GM21619 (cell line): ENCODE measurements at regions not wholly inside any gene's neighbourhood (a gene's known extent, or its start where the extent isn't known, plus 50 kb on each side); places are given as distances from the start of the nearest gene placed in this dataset.

Source experiments
- ATAC-seq: cut with Tn5 transposase; IDR thresholded peaks from one replicate; pipeline ENCODE4 v1.9.1; 2021; ENCODE audit not compliant: unreplicated experiment

DNA sequence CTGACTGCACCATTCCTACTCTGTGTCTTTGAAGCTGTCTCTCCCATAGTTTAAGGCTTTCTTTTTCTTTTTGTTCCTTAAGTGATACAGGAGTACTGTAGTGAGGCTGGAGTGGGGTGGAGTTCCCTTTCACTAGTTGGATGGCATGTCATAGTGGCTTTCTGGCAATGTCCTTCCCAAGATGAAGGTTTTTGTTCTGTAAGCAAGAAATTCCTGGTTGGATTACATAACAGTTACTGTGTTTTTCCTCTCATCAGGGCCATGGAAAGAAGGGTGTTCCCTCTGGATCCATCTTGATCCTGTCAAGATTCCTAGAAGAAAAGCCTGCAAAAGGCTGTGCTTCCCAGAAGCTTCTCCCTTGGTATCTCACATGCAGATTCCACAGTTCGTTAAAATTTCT lies 84.2 kb downstream of the ACKR3 start:
- ATAC-seq, result no peak

DNA sequence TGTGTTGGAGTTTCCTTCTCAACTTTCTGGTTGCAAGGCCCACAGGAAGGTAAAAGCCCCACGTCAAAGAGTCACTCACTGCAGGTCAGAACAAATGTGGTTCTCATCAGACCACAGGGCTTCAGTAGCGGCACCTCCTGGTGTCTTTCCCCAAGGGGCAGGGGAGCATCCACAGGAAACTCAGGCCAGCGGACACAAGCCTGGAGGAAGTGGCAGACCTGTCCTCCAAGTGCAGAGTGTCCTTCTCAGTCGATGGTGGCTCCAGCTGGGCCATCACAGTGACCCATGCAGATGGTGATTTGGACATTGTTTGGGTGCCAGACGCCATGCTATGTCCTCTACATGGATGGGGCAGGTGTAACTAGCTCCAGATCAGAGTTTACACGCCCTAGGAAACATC lies 84.9 kb downstream of the ACKR3 start:
- ATAC-seq, result no peak

DNA sequence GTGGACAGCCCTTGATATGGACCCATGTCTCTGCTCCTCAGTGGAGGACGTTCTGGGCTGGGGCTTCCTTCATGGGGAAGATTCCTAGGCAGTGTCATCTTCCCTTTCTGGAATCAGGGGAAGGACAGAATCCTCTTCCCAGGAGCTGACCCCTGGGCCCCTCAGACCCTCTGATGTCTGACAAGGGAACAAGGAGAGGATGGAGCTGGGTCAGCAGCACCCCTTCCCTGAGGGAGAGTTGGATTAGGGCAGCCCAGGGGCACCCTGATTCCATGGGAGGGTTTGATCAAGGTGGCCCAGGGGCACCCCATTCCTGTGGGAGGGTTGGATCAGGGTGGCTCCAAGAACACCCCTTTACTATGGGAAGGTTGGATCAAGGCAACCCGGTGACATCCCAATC lies 86.5 kb downstream of the ACKR3 start:
- no peak for ATAC-seq

DNA sequence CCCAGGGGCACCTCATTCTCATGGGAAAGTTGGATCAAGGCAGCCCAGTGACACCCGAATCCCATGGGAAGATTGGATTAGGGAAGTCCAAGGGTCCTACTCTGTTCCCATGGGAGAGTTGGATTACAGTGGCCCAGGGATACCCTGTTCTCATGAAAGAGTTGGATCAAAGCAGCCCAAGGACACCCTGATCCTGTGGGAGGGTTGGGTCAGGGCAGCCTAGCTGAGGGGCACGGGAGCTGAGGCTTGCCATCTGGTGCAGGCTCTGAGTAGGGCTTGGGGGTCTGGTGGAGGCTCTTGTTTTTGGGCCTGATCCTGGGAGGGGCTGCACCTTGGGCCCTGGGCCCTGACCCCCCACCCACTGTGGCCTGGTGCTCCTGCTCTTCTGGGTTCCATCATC lies 87.1 kb downstream of the ACKR3 start:
- ATAC-seq, result no peak

DNA sequence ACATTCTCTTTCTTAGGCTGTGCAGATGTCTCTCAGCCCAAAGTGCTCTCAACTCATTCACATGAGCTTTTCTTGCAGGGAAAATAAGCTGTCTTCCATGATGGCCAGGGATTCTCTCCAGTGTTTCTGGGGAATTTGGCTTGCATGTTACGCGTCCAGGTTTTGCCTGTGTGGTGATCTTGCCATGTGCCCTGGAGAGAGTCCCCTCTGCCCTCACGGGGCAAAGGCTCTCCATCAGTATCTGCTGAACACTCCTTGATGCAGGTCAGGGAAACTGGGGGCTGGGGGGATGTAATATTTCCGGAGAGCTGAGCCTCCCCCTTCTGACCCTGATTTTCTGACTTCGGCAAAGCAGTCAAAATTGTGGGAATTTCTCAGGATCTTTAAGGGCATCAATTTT lies 87.6 kb downstream of the ACKR3 start:
- ATAC-seq, result no peak

DNA sequence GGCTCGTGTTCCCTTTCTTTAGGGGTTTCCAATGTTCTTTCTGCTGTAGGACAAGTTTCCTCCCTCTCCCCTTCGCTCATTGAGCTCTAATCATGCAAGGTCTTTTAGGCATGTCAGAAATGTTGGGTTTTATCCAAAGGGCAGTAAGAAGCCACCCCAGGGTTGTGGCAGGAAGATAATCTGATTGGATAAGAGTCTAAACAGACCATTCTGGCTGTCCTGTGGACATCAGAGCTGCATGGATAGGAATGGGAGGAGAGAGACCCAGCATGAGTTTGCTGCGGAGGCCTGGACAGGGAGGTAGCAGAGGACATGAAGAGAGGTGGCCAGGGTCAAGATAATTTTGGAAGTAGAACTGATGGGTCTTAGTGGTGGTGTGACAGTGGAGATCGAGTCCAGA lies 88.2 kb downstream of the ACKR3 start:
- no peak for ATAC-seq

DNA sequence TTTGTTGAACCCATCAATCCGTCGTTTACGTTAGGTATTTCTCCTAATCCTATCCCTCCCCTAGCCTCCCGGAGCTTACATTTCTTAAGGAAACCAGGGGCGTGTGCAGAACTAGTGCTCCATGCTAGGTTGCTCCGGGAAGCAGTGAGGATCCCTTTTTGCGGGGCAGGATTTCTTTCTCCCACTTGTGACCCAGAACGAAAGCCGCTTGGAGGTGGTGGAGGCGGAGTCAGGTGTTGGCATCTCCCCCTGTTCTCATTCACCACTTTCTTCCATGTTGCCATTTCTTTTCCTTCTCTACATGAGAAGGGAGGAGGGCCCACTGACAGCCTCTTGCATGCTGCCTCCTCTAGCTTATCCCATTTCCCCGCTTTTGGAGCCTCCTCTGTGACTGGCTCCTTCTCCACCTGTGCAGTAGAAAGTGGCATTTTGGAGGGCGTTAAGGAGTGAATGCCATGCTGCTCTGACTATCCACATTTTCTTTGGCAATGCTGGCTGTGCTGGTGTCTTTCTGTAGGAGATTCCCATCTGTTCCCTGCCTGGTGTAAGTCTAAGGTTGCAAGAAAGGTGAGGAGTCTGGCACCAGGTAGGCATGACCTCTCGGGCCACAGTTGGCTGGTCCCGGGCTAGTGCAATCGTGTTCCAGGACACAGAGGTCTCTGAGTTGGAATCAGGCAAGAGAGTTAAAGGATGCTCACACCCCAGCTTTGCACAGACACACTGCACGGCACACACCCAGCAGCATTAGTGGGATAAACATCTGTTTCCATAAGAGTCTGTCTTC lies 89.5 kb downstream of the ACKR3 start:
- ATAC-seq, result no peak

DNA sequence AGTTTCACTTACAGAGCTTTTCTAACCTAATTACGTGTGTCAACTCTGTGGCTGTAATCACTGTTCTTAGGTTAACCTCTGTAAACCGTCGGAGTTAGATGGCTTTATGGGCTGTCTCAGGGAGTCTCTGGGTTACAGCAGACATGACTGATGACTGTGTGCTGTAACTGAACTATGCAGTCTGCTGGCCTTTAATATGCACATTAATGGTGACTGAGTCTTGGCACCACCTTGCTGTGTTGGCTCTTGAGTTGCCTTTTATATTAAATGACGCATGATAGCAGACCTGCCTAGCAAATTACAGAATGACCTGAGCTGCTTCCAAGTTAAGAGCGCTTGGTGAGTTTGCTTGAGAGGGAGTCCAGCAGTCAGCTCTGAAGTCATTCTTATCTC lies 90.1 kb downstream of the ACKR3 start:
- ATAC-seq, result no peak

DNA sequence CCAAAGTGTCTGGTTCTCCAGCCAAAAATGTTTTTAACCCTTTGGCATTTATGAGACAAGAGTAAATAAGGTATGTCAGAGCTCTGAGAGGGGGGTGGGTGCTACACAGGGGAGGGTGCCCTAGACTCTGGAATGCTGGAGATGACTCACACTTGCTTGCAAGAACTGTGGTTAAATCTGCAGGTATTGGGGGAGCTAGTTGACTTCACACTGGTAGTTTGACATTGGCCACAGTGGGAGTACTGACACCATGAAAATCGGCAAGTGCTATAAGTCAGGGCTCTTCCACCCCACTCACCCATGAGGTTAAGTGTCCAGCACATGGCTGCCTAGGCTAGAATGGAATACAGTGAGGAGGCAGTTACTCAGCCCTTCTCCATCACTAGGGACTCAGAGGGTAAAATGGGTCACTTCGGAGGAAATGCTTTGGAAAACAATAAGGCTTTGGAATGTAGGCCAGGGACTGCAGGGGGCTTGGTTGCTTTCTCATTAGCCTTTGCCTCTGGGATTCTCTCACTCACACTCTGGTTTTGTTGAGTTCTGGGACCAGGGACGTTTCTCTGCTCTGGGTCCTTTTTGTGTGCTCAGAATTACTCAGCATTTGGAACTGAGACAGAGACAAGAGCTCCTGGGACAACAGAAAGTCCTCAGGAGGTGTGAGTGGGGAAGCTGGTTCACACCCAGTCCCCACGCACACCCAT lies 91.6 kb downstream of the ACKR3 start:
- no peak for ATAC-seq

DNA sequence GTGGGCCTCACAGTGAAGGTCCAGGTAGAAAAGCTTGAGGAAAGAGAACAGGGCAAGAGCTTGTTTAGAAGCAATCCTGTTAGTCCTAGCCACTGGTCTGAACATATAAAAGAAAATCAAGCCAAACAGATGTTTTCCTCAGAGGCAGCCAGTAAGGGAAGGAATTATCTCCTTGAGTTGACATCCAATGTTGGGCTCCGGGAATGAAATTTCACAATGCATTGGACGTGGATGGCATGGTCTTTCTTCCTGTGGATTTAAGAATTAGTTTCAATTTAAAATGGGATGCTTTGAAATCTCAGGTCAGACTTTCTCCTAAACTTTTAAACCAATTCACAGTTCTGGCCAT lies 92.1 kb downstream of the ACKR3 start:
- no peak for ATAC-seq

DNA sequence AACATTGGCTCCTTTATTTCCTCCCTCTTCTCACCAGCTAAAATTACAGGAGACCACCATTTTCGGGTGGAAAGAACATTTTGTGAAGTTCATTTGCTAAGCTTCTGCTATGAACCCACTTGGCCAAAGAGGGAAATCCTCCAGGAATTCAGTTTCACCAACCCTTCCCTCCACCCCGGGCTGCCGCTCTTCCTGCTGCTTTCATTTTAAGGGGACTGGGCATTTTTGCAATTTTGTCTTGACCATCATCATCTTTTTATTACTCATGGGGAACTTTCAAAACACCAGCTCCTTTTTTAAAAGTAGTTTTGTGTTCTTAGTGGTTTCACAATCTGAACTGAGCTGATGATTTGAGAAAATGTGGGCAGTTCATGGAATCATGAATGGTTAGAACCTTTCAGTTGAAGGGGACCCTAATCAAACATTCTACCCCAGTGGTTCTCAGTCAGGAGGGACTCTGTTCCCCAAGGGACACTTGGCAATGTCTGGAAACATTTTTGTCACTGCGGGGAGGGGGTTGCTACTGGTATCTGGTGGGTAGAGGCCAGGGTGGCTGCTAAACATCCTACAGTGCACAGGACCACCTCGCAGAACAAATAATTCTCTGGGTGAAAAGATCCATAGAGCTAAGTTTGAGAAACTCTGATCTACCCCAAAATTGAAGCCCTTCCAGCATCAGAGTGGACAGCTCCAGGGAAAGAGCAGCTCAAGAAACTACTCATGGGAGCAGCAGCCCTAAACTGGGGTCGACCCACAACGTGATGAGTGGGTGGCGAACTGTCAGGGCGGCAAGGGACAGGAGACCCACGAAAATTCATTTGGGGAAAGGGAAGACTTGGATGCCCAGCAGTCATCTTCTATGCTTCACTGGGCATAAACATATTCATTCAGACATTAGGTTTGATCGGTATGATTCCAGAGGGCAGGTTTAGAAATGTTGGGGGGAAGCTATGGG lies 92.9 kb downstream of the ACKR3 start:
- ATAC-seq, result no peak

DNA sequence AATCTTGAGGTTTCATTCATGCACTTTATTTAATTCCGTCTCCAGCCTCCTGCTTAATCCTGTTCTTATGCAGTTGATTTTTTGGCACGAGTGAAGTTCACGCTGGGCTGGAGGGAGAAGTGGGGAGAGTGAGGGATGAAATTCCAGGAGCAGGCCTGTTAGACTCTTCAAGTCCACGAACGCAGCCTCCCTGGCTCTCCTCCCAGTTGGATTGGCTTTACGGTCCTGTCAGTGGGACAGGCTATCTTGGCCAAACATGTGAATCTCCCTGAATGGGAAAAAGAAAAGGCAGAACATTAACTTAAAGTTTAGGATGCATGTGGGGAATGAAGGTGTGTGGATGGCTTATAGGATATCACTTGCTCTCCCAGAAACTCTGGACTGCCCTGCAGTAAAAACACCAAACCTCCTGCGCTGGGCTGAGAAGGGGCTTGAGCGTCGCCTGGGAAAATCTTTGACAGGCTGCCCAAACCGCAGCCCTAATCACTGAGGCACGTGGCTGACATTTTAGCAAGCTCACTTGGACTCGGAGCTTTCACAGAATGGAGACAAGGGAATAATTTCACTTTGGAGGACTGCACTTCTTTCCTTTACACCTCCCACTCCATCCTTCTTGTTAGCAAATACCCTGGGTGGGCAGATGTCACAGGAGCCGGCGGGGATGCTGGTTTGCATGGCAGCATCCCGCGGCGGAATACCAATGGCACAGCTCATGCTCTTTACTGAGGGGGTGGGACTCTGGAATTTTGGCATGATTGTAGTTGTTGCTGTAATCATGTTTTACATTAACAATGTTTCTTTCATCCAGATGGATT lies 93.9 kb downstream of the ACKR3 start:
- no peak for ATAC-seq

DNA sequence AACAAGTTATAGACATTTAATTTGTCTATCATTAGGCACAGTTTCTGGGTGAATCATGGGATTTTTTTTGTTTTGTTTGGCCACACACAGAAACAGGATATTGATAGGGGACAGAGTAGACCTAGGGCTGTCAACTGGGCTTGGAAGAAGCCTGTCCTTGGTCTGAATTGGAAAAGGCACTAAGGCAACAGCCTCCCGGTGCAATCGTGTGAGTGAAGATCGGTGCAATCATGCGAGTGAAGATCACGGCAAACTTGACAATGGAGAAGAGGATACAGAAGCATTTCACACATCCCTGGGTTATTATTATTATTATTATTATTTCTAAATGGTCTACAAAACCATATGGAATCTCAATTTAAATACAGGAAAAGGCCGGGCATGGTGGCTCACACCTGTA lies 94.5 kb downstream of the ACKR3 start:
- ATAC-seq, result no peak

DNA sequence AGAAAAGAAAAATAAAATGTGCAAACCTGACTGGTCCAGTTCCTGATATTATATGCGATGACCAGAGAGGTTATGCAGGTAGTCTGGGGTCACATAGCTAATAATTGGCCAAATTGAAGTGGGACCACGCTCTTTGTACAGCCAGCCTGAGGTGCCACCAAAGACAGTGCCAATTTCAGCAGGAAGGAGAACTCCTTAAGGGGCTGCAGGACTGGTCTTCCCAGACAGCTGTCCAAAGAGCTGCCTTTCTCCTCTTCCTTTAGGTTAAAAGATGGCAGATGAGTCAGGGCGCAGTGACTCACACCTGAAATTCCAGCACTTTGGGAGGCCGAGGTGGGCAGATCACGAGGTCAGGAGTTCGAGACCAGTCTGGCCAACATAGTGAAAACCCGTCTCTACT lies 95.5 kb downstream of the ACKR3 start:
- no peak for ATAC-seq

DNA sequence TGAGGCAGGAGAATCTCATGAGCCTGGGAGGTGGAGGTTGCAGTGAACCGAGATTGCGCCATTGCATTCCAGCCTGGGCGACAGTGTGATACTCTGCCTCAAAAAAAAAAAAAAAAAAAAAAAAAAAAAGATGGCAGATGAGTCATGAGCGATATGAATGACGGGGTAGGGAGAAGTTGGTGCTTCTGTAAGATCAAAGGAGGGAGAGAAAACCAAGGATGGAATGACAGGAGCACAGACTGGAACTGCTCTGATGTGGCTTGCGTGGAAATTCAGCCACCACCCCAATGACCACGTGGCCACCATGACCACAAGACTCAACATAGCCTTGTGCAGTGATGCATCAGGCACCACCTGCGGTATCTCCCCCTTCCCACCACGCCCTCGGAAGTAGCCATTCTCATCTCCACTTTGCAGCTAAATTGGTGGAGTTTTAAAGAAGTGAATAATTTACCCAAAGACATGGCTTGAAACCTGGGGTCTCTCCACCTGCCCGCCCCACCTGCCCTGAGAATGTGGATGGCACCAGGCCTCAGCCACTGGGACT lies 96.0 kb downstream of the ACKR3 start:
- no peak for ATAC-seq

DNA sequence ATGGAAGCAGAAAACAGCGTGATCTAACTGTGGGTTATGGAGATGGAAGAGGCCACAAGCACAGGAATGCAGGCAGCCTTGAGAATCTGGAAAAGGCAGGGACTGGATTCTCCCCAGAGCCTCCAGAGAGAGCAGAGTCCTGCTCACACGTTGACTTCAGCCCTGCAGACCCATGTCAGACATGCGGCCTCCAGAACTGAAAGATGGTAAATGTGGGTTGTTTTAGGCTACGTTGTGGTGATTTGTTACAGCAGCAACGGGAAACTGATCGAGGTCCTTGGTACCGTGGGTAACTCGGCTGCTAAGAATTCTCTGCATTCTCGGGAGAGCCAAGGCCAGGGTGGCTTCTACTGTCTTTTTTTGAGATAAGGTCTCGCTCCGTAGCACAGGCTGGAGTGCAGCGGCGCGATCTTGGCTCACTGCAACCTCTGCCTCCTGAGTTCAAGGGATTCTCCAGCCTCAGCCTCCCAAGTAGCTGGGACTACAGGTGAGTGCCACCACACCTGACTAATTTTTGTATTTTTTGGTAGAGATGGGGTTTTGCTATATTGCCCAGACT lies 97.1 kb downstream of the ACKR3 start:
- ATAC-seq, result no peak

DNA sequence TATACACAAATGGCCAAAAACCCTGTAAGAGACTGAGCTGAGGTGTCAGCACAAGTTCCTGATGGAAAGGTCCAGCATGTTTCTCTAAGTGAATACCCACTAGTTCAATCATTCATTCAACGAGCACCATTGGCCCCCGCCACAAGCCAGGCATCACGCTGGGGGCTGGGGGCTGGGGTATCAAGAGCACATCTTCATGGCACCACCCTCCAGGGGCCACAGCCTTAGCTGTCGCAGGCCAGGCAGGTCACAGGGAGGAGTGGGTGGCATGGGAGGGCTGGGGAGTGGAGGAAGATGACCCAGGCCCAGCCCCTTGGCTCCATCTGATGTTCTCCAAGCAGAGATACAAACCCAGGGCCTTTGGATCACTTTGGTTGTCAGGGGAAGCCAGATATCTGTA lies 97.9 kb downstream of the ACKR3 start:
- ATAC-seq, result no peak

DNA sequence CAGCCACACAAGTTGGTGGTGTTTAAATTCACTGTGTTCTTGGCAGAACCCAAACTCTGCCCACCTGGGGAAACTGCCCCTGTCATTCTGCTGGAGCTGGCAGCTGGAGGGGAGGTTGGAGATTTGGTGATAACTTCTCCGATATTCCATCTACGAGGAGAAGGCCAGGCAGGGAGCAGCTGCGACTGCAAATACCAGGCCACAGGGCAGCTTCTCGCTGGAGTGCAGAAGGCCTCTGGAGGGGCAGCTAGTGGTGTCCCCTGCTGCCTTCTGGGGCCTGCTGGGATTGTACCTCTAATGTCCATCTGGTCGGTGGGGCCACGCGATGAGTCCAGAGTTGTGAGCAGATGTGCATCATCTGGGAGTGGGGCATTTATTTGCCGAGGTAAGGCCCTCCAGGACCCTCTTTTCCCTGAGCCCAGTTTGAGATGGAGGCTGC lies 98.9 kb downstream of the ACKR3 start:
- ATAC-seq, result no peak

DNA sequence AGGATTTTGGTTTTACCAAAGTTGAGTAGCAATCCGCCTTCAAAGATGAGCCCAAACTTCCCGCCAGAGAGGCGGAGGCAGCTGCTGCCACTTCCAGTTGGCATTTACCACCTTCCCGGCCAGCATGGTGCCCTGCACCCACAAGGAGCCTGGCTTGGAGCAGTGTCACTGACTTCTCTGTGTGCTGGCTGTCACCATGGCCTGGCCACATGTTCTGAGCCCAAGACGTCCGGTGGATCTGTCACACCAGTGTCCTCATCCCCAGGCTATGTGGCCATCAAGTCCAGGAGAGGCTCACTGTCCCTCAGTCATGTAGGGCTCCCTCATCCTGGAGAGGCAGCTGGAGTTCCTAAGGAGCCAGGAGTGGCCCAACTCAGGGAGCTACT lies 100.6 kb downstream of the ACKR3 start:
- no peak for ATAC-seq

DNA sequence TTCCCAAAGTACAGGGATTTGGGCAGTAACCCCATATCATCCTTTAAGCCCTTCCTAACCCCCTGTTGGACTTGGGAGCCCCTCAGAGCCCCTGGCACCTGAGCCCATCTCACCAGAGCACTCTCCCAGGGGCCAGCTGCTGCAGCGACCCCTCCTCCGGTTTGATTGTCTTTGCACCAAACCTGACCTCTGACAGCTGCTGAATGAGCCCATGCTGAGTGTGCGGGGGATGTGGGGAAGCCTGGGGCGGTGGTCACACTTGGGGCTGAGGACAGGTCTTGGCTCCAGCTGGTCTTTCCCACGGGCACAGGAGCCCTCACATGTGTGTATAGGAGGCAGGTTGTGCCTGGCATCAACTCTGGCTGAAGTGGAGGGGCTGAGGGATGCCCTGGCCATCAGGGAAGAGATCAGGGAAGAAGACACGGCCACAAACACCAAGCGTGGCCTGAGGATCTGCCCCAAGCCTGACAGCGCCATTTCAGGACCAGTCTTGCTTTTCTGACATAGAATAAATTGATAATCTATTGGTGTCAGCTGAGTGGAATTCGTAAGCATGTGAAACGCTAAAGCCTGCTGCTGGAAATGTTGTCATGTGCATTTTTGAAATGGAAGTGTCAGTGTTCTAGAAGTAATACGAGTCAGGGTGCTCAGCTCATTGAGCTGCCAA lies 102.4 kb downstream of the ACKR3 start:
- ATAC-seq, result no peak
